ENCODE measurements at regions not wholly inside any gene's neighbourhood (a gene's known extent, or its start where the extent isn't known, plus 50 kb on each side); places are given as distances from the start of the nearest gene placed in this dataset.

- TF ChIP-seq, protein P1, sequence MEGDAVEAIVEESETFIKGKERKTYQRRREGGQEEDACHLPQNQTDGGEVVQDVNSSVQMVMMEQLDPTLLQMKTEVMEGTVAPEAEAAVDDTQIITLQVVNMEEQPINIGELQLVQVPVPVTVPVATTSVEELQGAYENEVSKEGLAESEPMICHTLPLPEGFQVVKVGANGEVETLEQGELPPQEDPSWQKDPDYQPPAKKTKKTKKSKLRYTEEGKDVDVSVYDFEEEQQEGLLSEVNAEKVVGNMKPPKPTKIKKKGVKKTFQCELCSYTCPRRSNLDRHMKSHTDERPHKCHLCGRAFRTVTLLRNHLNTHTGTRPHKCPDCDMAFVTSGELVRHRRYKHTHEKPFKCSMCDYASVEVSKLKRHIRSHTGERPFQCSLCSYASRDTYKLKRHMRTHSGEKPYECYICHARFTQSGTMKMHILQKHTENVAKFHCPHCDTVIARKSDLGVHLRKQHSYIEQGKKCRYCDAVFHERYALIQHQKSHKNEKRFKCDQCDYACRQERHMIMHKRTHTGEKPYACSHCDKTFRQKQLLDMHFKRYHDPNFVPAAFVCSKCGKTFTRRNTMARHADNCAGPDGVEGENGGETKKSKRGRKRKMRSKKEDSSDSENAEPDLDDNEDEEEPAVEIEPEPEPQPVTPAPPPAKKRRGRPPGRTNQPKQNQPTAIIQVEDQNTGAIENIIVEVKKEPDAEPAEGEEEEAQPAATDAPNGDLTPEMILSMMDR (conservative IDR thresholded peaks at IDR 0.05; ENCODE audit: low read depth, low read length), result no peak
- TF ChIP-seq EZH2 (IDR thresholded peaks at IDR 0.05; ENCODE audit: low read length, unreplicated experiment), result no peak
Measured at GRCh38 chr12:123065676-123066383, 85.1 kb downstream of the PITPNM2 start.

Data from PC-3 (cell line).